ENCODE measurements at regions not wholly inside any gene's neighbourhood (a gene's known extent, or its start where the extent isn't known, plus 50 kb on each side); places are given as distances from the start of the nearest gene placed in this dataset.
"Not testable (repeated sequence)": the region's sequence is repeated elsewhere in the genome, so short reads cannot be mapped to it uniquely, and the experiment has no call there.

GRCh38 chr9:39567396-39567795 is 211.9 kb downstream of the SPATA31A1 start:
- DNase-seq = not testable (repeated sequence)

DNA sequence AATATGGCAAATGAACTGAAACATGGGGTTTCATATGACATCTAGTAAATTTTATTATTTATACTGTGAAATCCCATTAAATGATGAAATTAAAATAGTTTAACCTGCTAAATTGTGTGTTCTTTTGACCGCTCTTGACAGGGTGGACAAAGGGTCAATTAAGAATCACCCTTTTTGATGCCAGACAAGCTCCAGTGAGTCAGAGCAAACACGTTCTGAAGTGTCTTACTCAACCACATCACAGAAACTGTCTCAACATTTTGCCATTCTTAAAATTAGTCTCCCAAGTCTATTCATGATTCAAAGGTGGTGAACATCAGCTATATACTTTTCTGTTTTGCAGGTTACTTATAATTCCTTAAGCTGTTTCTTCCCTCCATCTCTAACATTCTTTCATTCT is 213.4 kb downstream of the SPATA31A1 start:
- not testable (repeated sequence) for DNase-seq

GRCh38 chr9:39573024-39574022 is 217.9 kb downstream of the SPATA31A1 start:
- not testable (repeated sequence) for DNase-seq

DNA sequence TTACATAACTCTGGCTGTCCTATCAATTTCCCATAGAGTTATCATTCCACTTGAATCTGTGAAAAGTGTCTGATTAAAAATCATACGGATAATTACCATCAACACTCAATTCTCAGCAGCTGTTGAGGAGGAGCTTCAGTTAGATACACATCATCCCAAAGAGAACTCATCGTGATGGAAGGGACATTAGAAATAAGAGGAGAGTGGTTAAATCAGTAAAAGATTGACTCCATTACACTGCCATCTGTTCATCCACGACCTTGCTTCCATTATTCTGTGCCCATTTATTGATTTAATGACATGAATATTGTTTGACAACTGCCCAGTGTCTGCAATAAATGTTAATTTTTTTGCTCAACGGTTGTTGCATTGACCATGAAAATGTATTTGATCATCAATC is 223.5 kb downstream of the SPATA31A1 start:
- not testable (repeated sequence) for DNase-seq

DNA sequence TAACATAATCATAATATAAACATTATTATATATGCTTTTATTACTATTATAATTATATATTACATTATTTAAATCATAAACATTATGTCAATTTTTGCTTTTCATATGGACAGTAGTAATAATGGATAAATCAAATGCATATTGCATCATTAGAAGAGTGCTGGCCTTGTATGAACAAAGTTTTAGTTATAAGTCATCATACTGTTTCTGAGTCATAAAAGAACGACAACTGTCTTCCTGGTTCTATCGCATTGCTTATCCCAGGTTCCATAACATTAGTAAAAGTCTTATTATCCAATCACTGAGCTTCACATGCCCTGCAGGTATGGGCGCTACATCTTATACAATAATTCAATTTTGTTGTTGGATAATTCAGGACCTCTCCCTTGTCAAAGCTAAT is 225.8 kb downstream of the SPATA31A1 start:
- not testable (repeated sequence) for DNase-seq

GRCh38 chr9:39582677-39583412 is 227.4 kb downstream of the SPATA31A1 start:
- not testable (repeated sequence) for DNase-seq

DNA sequence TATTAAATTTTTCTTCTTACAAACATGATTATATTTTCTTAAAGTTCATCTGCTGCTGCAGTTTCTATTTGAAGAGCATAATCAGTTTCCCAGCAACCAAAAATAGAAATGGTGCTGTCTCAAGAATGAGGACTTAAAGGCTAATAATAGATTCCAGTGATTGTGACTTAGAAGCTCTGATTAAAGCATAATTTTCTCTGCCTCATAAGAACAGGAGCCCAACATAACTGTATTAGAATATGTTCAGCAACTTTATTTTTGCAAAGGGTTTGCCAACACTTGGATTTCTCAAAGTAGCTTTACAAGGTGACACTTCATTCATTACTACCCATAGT is 227.9 kb downstream of the SPATA31A1 start:
- not testable (repeated sequence) for DNase-seq

GRCh38 chr9:39585233-39585632 is 229.8 kb downstream of the SPATA31A1 start:
- not testable (repeated sequence) for DNase-seq

DNA sequence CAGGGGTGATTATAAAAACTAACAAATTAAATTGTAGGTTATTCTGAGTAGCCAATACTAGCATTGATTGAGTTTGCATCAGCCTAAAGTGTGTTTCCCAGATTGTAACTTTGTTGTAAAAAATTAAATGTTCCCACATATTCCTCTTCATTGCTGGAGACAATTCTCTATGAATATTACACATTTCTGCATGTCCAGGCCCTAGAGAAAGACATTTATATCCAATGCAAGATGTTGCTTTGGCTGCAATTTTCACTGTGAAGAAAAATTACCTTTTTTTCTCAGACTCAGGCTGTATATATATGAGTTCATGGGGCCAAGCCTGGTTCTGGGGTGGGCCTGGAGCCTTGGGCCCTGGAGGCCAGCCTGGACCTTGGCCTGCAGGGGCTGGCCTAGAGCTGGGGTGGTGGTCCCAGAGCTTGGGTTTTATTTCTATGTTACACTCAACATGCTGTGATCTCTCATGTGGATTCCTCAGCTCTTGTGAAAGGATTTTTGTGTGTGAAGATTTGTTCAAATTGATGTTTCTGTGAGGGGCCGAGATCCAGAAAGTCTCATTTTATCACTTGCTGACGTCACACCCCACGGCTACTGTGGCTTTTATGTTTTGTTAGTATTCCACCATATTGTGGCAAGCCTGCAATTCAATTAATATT is 232.5 kb downstream of the SPATA31A1 start:
- no peak for DNase-seq

GRCh38 chr9:39588500-39589137 is 233.2 kb downstream of the SPATA31A1 start:
- no peak for DNase-seq

DNA sequence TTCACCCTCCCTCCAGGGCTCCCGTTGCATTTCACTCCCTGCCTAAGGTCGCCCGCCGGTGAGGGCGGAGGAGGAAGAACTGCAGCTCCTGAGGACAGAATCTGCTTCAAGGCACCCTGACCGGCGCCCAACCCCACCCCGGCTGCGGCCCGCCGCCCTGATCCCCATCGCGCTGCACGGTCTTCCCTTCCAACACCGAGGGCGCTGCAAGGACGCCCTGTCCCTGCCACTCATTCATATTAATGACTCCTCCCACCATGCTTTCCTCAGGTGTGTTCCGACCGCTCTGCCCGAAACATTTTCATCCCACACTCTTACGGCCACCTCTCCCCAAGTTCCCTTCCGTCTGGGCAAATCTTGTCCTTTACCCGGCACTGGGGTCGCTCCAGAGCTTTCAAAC is 248.6 kb downstream of the SPATA31A1 start:
- DNase-seq = not testable (repeated sequence)

DNA sequence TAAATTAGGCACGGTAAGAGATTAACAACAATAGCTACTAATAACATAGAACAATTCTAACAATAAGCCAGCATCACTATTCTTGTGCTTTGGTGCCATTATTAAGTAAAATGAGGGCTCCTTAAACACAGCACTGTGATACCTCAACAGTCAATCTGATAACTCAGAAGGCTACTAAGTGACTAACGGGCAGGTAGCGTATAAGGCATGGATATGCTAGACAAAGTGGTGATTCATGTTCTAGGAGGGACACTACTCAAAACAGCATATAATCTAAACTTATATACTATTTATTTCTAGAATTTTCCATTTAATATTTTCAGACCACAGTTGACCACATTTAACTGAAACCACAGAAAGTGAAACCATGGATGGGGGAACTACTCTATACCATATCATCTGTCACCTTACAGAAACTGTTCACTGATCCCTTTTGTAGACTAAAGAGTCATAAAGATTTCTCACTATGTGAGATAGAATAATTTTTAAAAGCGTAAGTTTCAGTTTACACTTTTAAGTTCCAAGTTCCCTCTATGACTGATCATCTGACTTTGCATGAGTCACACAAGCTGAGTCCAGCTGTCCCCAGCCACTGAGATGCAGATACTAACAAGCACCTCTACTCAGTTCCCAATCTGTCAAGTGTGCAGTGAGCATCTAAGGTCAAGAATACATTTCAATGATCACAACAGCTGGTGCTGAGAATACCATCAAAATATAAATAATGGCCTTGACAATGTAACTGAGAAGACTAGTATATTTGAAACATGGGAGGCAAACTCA is 256.2 kb downstream of the SPATA31A1 start:
- not testable (repeated sequence) for DNase-seq

DNA sequence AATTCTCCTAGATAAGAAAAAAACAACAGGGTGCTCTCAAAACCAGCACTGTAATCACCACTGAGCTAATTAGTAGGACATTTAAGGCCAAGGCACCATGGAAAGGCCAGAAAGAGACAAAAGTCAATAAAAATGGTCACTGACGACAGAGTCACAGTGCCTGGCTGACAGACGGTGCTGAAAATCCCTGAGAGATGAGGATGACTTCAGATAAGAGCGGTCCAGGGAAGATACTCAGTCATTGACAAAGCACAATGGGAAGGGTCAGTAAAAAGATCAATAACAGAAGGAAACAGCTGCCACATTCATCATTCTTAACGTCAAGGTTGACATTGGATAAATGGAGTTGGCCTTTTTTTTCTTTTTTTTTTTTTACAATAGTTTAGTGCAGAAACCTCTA is 261.0 kb downstream of the SPATA31A1 start:
- DNase-seq = not testable (repeated sequence)

GRCh38 chr9:39624048-39624447 is 268.6 kb downstream of the SPATA31A1 start:
- not testable (repeated sequence) for DNase-seq

DNA sequence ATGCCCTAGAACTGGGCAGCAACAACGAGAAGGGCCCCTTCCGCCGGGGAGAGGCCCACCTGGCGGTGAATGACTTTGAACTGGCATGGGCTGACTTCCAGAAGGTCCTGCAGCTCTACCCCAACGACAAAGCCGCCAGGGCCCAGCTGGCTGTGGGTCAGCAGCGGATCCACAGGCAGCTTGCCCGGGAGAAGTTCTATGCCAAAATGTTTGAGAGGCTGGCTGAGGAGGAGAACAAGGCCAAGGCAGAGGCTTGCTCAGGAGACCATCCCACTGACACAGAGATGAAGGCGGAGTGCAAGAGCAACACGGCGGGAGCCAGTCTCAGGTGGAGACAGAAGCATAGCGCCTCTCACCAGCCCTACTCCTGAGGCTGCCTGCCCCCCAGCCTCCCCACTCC is 276.6 kb downstream of the SPATA31A1 start:
- DNase-seq = not testable (repeated sequence)

- DNase-seq = not testable (repeated sequence)
These were observed 293.6 kb downstream of the SPATA31A1 start for GRCh38 chr9:39649029-39649428.

DNA sequence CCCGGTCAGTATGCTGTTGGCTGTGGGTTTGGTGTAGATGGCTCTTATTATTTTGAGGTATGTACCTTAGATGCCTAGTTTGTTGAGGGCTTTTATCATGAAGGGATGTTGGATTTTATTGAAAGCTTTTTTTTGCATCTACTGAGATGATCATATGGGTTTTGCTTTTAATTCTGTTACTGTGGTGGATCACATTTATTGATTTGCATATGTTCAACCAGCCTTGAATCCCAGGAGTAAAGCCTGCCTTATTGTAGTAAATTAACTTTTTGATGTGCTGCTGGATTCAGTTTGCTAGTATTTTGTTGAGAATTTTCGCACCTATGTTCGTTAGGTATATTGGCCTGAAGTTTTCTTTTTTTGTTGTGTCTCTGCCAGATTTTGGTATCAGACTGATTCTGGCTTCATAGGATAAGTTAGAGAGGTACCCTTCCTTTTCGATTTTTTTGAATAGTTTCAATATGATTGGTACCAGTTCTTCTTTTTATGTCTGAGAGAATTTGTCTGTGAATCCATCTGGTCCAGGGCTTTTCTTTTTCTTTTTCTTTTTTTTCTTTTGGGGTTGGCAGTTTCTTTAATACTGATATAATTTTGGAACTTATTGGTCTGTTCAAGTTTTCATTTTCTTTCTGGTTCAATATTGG is 301.6 kb downstream of the SPATA31A1 start:
- not testable (repeated sequence) for DNase-seq

DNA sequence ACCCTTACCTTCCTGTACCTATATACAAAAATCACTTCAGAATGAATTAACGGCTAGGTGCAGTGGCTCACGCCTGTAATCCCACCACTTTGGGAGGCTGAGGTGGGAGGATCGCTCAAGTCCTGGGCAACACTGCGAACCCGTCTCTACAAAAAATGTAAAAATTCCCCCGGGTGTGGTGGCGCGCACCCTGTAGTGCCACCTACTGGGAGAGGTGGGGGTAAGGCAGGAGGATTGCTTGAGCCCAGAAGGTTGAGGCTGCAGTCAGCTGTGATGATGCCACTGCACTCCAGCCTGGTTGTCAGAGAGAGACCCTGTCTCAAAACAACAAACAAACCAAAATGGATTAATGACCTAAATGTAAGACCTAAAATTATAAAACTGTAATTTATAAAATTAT is 307.6 kb downstream of the SPATA31A1 start:
- DNase-seq = not testable (repeated sequence)

- not testable (repeated sequence) for DNase-seq
These were observed 308.2 kb downstream of the SPATA31A1 start for GRCh38 chr9:39663713-39664112.

DNA sequence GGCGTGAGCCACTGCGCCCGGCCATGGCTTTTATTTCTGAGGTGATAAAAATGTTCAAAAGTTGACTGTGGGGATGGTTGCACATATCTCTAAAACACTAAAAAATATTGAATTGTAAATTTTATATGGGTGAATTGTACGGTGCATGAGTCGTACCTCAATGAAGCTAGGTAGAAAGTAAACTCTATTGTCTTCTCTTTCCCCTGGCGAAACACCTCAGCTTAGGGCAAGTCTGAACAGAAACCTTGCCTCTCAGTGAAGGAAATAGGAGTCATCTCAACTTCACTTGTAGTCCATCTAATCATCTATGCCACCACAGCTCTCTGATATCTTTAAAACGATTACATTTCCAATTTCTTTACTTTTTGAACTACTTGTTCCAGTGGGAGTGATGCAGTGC is 309.6 kb downstream of the SPATA31A1 start:
- not testable (repeated sequence) for DNase-seq
